Activated CD8-positive, alpha-beta memory T cell treated with anti-CD3 and anti-CD28 coated beads for 36 hours (primary cell): ENCODE measurements at regions not wholly inside any gene's neighbourhood (a gene's known extent, or its start where the extent isn't known, plus 50 kb on each side); places are given as distances from the start of the nearest gene placed in this dataset.
"Not testable (repeated sequence)": the region's sequence is repeated elsewhere in the genome, so short reads cannot be mapped to it uniquely, and the experiment has no call there.

ENCODE experiments used
- CTCF ChIA-PET: fragments of 350-600 bp; sonication (Branson Sonifier 250); formaldehyde crosslinking; loops from one replicate; lab custom pipeline; 2021; ENCODE audit warnings: antibody characterized with exemption; lab: Charles Lee
- POLR2A ChIA-PET: fragments of 350-600 bp; sonication (Branson Sonifier 250); formaldehyde crosslinking; loops from one replicate; lab custom pipeline; 2021; ENCODE audit warnings: antibody characterized with exemption; lab: Charles Lee

GRCh38 chr16:88322500-88322970 is 60.2 kb upstream of the ZNF469 start:
- ChIA-PET CTCF (no interaction called here), POLR2A (no interaction called here)

GRCh38 chr16:88323041-88323440 is 59.7 kb upstream of the ZNF469 start:
- ChIA-PET CTCF (no interaction called here), POLR2A (no interaction called here)

- ChIA-PET POLR2A (no interaction called here), CTCF (no interaction called here)
Observed at GRCh38 chr16:88323546-88324330, 59.0 kb upstream of the ZNF469 start.

GRCh38 chr16:88325087-88325750 is 57.5 kb upstream of the ZNF469 start:
- CTCF ChIA-PET: no interaction called here

GRCh38 chr16:88325976-88326375 is 56.8 kb upstream of the ZNF469 start:
- ChIA-PET POLR2A (no interaction called here), CTCF (no interaction called here)

More at GRCh38 chr16:88325087-88325750, 57.5 kb upstream of the ZNF469 start:
- POLR2A ChIA-PET: no interaction called here

GRCh38 chr16:88326611-88327485 is 55.9 kb upstream of the ZNF469 start:
- CTCF ChIA-PET: no interaction called here
- POLR2A ChIA-PET: no interaction called here

- CTCF ChIA-PET: no interaction called here
- POLR2A ChIA-PET: no interaction called here
Observed at GRCh38 chr16:88327561-88328312, 55.0 kb upstream of the ZNF469 start.

GRCh38 chr16:88328313-88328980 is 54.3 kb upstream of the ZNF469 start:
- CTCF ChIA-PET: no interaction called here
- POLR2A ChIA-PET: no interaction called here

GRCh38 chr16:88329726-88330700 is 52.7 kb upstream of the ZNF469 start:
- POLR2A ChIA-PET: no interaction called here
- CTCF ChIA-PET: no interaction called here

GRCh38 chr16:88330971-88331890 is 51.5 kb upstream of the ZNF469 start:
- POLR2A ChIA-PET: no interaction called here
- CTCF ChIA-PET: no interaction called here

- ChIA-PET CTCF (no interaction called here), POLR2A (no interaction called here)
Observed at GRCh38 chr16:88331989-88332920, 50.5 kb upstream of the ZNF469 start.

GRCh38 chr16:88332921-88333825 is 49.6 kb upstream of the ZNF469 start:
- POLR2A ChIA-PET: not testable (repeated sequence)

More at GRCh38 chr16:88332921-88333825, 49.6 kb upstream of the ZNF469 start:
- CTCF ChIA-PET: not testable (repeated sequence)
